Renal cortical epithelial cell (primary cell): ENCODE measurements at regions not wholly inside any gene's neighbourhood (a gene's known extent, or its start where the extent isn't known, plus 50 kb on each side); places are given as distances from the start of the nearest gene placed in this dataset.

ENCODE experiments used
- DNase-seq: peaks from one replicate; pipeline ENCODE4 v3.0.0-alpha.2; 2011; ENCODE audit warnings: low read depth

- no peak for DNase-seq
These were observed 323.8 kb upstream of the IRX4 start for GRCh38 chr5:2206293-2207108.

GRCh38 chr5:2205596-2206226 lies 323.0 kb upstream of the IRX4 start:
- DNase-seq, result no peak

- no peak for DNase-seq
These were observed 322.5 kb upstream of the IRX4 start for GRCh38 chr5:2205185-2205585.

- no peak for DNase-seq
These were observed 321.9 kb upstream of the IRX4 start for GRCh38 chr5:2204366-2205184.

GRCh38 chr5:2203774-2204173 lies 321.0 kb upstream of the IRX4 start:
- no peak for DNase-seq

GRCh38 chr5:2201832-2202231 lies 319.1 kb upstream of the IRX4 start:
- no peak for DNase-seq

- no peak for DNase-seq
These were observed 318.7 kb upstream of the IRX4 start for GRCh38 chr5:2201421-2201820.

GRCh38 chr5:2201011-2201410 lies 318.3 kb upstream of the IRX4 start:
- no peak for DNase-seq

- DNase-seq, result no peak
These were observed 317.7 kb upstream of the IRX4 start for GRCh38 chr5:2200261-2200950.

- DNase-seq, result no peak
These were observed 317.0 kb upstream of the IRX4 start for GRCh38 chr5:2199697-2200096.

GRCh38 chr5:2196989-2197619 lies 314.4 kb upstream of the IRX4 start:
- DNase-seq, result no peak

GRCh38 chr5:2196416-2196815 lies 313.7 kb upstream of the IRX4 start:
- no peak for DNase-seq

- DNase-seq, result no peak
These were observed 312.2 kb upstream of the IRX4 start for GRCh38 chr5:2194949-2195348.

GRCh38 chr5:2194236-2194555 lies 311.5 kb upstream of the IRX4 start:
- no peak for DNase-seq

- no peak for DNase-seq
These were observed 311.0 kb upstream of the IRX4 start for GRCh38 chr5:2193542-2194235.

GRCh38 chr5:2193142-2193541 lies 310.4 kb upstream of the IRX4 start:
- no peak for DNase-seq

- no peak for DNase-seq
These were observed 309.8 kb upstream of the IRX4 start for GRCh38 chr5:2192496-2192895.

- DNase-seq, result no peak
These were observed 309.2 kb upstream of the IRX4 start for GRCh38 chr5:2191972-2192371.

GRCh38 chr5:2190549-2190948 lies 307.8 kb upstream of the IRX4 start:
- DNase-seq, result no peak

GRCh38 chr5:2188661-2189060 lies 305.9 kb upstream of the IRX4 start:
- DNase-seq, result no peak

GRCh38 chr5:2188137-2188536 lies 305.4 kb upstream of the IRX4 start:
- DNase-seq, result no peak
